A549 (cell line): ENCODE measurements at regions not wholly inside any gene's neighbourhood (a gene's known extent, or its start where the extent isn't known, plus 50 kb on each side); places are given as distances from the start of the nearest gene placed in this dataset.
A peak's percentile ranks its signal among the peaks of the same experiment; 100 is the strongest.

Source experiments
- ATAC-seq, 2 experiments: fragments of 200-7000 bp in 1 of 2; fragments of >200 bp in 1 of 2; cut with Nextera tagmentation in 1 of 2; cut with Tn5 transposase in 1 of 2; 3 replicates each; pipeline versions ENCODE4 v1.8.0 to v1.9.1; 2018 to 2020; ENCODE audit warnings: mild to moderate bottlenecking in 1 of 2, moderate library complexity in 1 of 2
- CTCF ChIA-PET: fragments of 300-600 bp; sonication (Branson Sonifier 250); formaldehyde crosslinking; extraction: SDS; loops from one replicate; lab custom pipeline; 2021; ENCODE audit warnings: antibody characterized with exemption, inconsistent platforms; lab: Yijun Ruan, JAX
- POLR2A ChIA-PET: fragments of 350-600 bp; formaldehyde crosslinking; extraction: SDS; loops from one replicate; lab custom pipeline; 2021; ENCODE audit warnings: antibody characterized with exemption, inconsistent platforms; lab: Yijun Ruan, JAX
- DNase-seq, 2 experiments: peaks; one replicate each; pipeline versions ENCODE4 v3.0.0 to v3.0.0-alpha.2; 2011 to 2016; ENCODE audit warnings: low read depth in 1 of 2, low spot score in 1 of 2
- FAIRE-seq: peaks from 2 replicates; lab custom pipeline; 2011; peaks lifted over from hg19 to GRCh38; lab: Jason Lieb, UNC
- H3K27ac ChIP-seq, 2 experiments: fragments of >200 bp; sonication (Bioruptor Twin); formaldehyde crosslinking; 3 replicates each; pipeline ENCODE4 v1.5.1; 2016 to 2017
- H3K4me1 ChIP-seq: fragments of >200 bp; sonication (Bioruptor Twin); formaldehyde crosslinking; 3 replicates; pipeline ENCODE4 v1.6.1; 2016
- H3K4me2 ChIP-seq: fragments of >200 bp; sonication (Bioruptor Twin); formaldehyde crosslinking; 3 replicates; pipeline ENCODE4 v1.6.1; 2016
- H3K4me3 ChIP-seq: fragments of >200 bp; sonication (Bioruptor Twin); formaldehyde crosslinking; 3 replicates; pipeline ENCODE4 v1.5.1; 2016
- H3K9me3 ChIP-seq: fragments of >200 bp; sonication (Bioruptor Twin); formaldehyde crosslinking; 3 replicates; pipeline ENCODE4 v1.6.1; 2016
- ATOH8 ChIP-seq: fragments of 250-450 bp; sonication (Bioruptor Pico); IDR thresholded peaks from 2 replicates; pipeline ENCODE4 v1.5.0; 2020; ENCODE audit warnings: low read depth, mild to moderate bottlenecking, moderate library complexity
- BHLHE40 ChIP-seq: IDR thresholded peaks from 2 replicates; pipeline ENCODE4 v1.6.1; 2012; ENCODE audit warnings: low read depth, low read length, inconsistent platforms
- CEBPB ChIP-seq, 2 experiments: fragments of >200 bp in 1 of 2; sonication (Bioruptor Twin) in 1 of 2; formaldehyde crosslinking in 1 of 2; IDR thresholded peaks; 2 replicates each; pipeline ENCODE4 v1.6.1; 2012 to 2016
- CHD2 ChIP-seq: fragments of 150-350 bp; IDR thresholded peaks from 2 replicates; pipeline ENCODE4 v1.6.1; 2014; ENCODE audit warnings: low read length; ENCODE audit not compliant: partially characterized antibody
- EHF ChIP-seq: fragments of 250-450 bp; sonication (Bioruptor Pico); IDR thresholded peaks from 2 replicates; pipeline ENCODE4 v1.5.0; 2020; ENCODE audit warnings: mild to moderate bottlenecking
- EHMT2 ChIP-seq: fragments of 200-600 bp; sonication (generic); IDR thresholded peaks from 2 replicates; pipeline ENCODE4 v1.6.1; 2016; ENCODE audit warnings: antibody characterized with exemption, low read depth, mild to moderate bottlenecking, moderate library complexity
- EP300 ChIP-seq, 2 experiments: fragments of >200 bp; sonication (Bioruptor Twin); formaldehyde crosslinking; IDR thresholded peaks; 2 replicates in 1 of 2; 3 replicates in 1 of 2; pipeline ENCODE4 v1.6.1; 2016 to 2017
- ESRRA ChIP-seq: fragments of 150-350 bp; IDR thresholded peaks from 2 replicates; pipeline ENCODE4 v1.6.1; 2014; ENCODE audit warnings: mild to moderate bottlenecking, low read length, borderline replicate concordance
- FOSB ChIP-seq: fragments of 250-450 bp; sonication (Bioruptor Pico); IDR thresholded peaks from 2 replicates; pipeline ENCODE4 v1.5.0; 2020; ENCODE audit warnings: mild to moderate bottlenecking, moderate library complexity
- GATA3 ChIP-seq: IDR thresholded peaks from 2 replicates; pipeline ENCODE4 v1.6.1; 2012; ENCODE audit warnings: borderline replicate concordance
- HDAC2 ChIP-seq: fragments of 200-600 bp; sonication (generic); IDR thresholded peaks from 2 replicates; pipeline ENCODE4 v1.6.1; 2016
- HES2 ChIP-seq: fragments of >200 bp; sonication (Bioruptor Twin); formaldehyde crosslinking; IDR thresholded peaks from 2 replicates; pipeline ENCODE4 v1.6.1; 2016
- HMGXB4 ChIP-seq: fragments of 250-450 bp; sonication (Bioruptor Pico); IDR thresholded peaks from 2 replicates; pipeline ENCODE4 v1.5.0; 2021; ENCODE audit warnings: mild to moderate bottlenecking, moderate library complexity, borderline replicate concordance
- HOXB5 ChIP-seq: fragments of 250-450 bp; sonication (Bioruptor Pico); IDR thresholded peaks from 2 replicates; pipeline ENCODE4 v1.5.0; 2020; ENCODE audit warnings: mild to moderate bottlenecking, moderate library complexity
- JUNB ChIP-seq: fragments of >200 bp; sonication (Bioruptor Twin); formaldehyde crosslinking; IDR thresholded peaks from 2 replicates; pipeline ENCODE4 v1.6.1; 2016
- KDM1A ChIP-seq: fragments of 200-600 bp; sonication (generic); IDR thresholded peaks from 2 replicates; pipeline ENCODE4 v1.6.1; 2016; ENCODE audit warnings: low read depth, mild to moderate bottlenecking
- MAFK ChIP-seq: fragments of 450-650 bp; IDR thresholded peaks from 2 replicates; pipeline ENCODE4 v1.6.1; 2014; ENCODE audit not compliant: partially characterized antibody
- NFE2L2 ChIP-seq: fragments of 150-350 bp; conservative IDR thresholded peaks from 2 replicates; pipeline ENCODE4 v1.6.1; 2014; ENCODE audit warnings: low read length
- PHF8 ChIP-seq: fragments of 200-600 bp; sonication (generic); IDR thresholded peaks from 2 replicates; pipeline ENCODE4 v1.6.1; 2016; ENCODE audit warnings: low read depth, mild to moderate bottlenecking, antibody characterized with exemption, moderate library complexity, borderline replicate concordance
- RAD21 ChIP-seq, 2 experiments: fragments of >200 bp in 1 of 2; sonication (Bioruptor Twin) in 1 of 2; formaldehyde crosslinking in 1 of 2; IDR thresholded peaks in 1 of 2; conservative IDR thresholded peaks in 1 of 2; 2 replicates in 1 of 2; 3 replicates in 1 of 2; pipeline ENCODE4 v1.6.1; 2012 to 2018; ENCODE audit warnings: inconsistent platforms in 1 of 2
- RARB ChIP-seq: fragments of 250-450 bp; sonication (Bioruptor Pico); IDR thresholded peaks from 2 replicates; pipeline ENCODE4 v1.8.0; 2021; ENCODE audit warnings: mild to moderate bottlenecking, moderate library complexity
- REST ChIP-seq: fragments of 200-600 bp; sonication (generic); IDR thresholded peaks from 2 replicates; pipeline ENCODE4 v1.6.1; 2016; ENCODE audit warnings: antibody characterized with exemption, mild to moderate bottlenecking, moderate library complexity
- SMC3 ChIP-seq: fragments of >200 bp; sonication (Bioruptor Twin); formaldehyde crosslinking; IDR thresholded peaks from 3 replicates; pipeline ENCODE4 v1.6.1; 2018; ENCODE audit warnings: inconsistent platforms
- SREBF2 ChIP-seq: fragments of 450-650 bp; IDR thresholded peaks from 2 replicates; pipeline ENCODE4 v1.6.1; 2014; ENCODE audit warnings: mild to moderate bottlenecking, moderate library complexity
- TP53 ChIP-seq: fragments of 250-450 bp; sonication (Bioruptor Pico); IDR thresholded peaks from 2 replicates; pipeline ENCODE4 v1.5.0; 2021; ENCODE audit warnings: mild to moderate bottlenecking, moderate library complexity
- USF2 ChIP-seq: fragments of 450-650 bp; IDR thresholded peaks from 2 replicates; pipeline ENCODE4 v1.6.1; 2014; ENCODE audit warnings: antibody characterized with exemption
- ZNF302 ChIP-seq: fragments of 250-450 bp; sonication (Bioruptor Pico); IDR thresholded peaks from 2 replicates; pipeline ENCODE4 v1.9.0; 2021; ENCODE audit warnings: inconsistent platforms, mild to moderate bottlenecking, moderate library complexity
- WGBS: methylation state at CpG from one replicate; pipeline ENCODE4 v1.1.6; 2017; ENCODE audit errors: missing lambda C conversion rate; 5-methylcytosine and 5-hydroxymethylcytosine counted together
- TF ChIP-seq, protein P1 (sequence below): fragments of >200 bp; sonication (Bioruptor Twin); formaldehyde crosslinking; IDR thresholded peaks from 3 replicates; pipeline ENCODE4 v1.6.1; 2016
- TF ChIP-seq, protein P2 (sequence below): IDR thresholded peaks from 2 replicates; pipeline ENCODE4 v1.6.1; 2012

DNA sequence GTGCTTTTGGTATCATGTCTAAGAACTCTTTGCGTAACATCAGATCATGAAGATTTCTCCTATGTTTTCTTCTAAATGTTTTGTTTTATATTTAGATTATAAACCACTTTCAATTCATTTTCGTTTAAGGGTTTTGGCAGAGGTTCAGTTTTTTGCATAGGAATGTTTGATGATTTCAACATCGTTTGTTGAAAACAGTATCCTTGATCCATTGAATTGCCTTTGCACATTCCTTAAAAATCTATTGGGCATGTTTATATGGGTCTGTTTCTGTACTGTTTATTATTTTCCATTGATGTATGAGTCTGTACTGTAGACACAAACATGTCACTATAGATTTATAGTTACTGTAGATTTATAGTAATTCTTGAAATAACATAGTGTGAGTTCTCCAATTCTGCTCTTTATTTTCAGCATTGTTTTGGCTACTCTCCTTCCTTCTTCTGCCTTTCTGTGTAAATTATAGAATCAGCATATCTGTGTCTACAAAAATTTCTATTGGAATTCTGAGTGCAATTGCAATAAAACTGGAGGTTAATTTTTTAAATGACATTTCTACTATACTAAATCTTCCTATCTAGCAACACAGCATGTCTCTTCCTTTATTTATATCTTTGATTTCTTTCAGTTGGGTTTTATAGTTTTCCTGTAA is 374.0 kb downstream of the SV2B start:
- 33% methylated on average over 3 of the region's 3 CpGs for WGBS
- POLR2A ChIA-PET, result no interaction called here
- no peak for ATAC-seq

GRCh38 chr15:91476861-91477260 is 376.6 kb upstream of the SLCO3A1 start:
- Histone ChIP-seq H3K9me3 (no peaks in the 10 kb centered on the region; the same call in 2 of the 3 replicates), H3K4me1 (no peaks in the 10 kb centered on the region), H3K4me3 (no peak overlapping the region), H3K4me2 (no peak overlapping the region), H3K27ac (no peak overlapping the region)
- 52% methylated on average over 5 of the region's 5 CpGs for WGBS
- no peak for ATAC-seq
- POLR2A ChIA-PET, result no interaction called here
- DNase-seq, result no peak
- CTCF ChIA-PET, result no interaction called here
- FAIRE-seq, result no peak
- TF ChIP-seq MAFK (no peak), EHF (CRISPR knock-in tag) (no peak), NFE2L2 (no peak), TP53 (CRISPR knock-in tag) (no peak), CEBPB (IDR thresholded peaks at IDR 0.05) (no peak), HMGXB4 (CRISPR knock-in tag) (no peak), CHD2 (no peak), USF2 (no peak), RAD21 (conservative IDR thresholded peaks at IDR 0.05 in 1 of 2, IDR thresholded peaks at IDR 0.05 in 1 of 2) (no peak), FOSB (CRISPR knock-in tag) (no peak), SMC3 (no peak), EHMT2 (no peak), BHLHE40 (no peak), HES2 (no peak), REST (no peak), ZNF302 (no peak), JUNB (no peak)
- TF ChIP-seq, protein P1, sequence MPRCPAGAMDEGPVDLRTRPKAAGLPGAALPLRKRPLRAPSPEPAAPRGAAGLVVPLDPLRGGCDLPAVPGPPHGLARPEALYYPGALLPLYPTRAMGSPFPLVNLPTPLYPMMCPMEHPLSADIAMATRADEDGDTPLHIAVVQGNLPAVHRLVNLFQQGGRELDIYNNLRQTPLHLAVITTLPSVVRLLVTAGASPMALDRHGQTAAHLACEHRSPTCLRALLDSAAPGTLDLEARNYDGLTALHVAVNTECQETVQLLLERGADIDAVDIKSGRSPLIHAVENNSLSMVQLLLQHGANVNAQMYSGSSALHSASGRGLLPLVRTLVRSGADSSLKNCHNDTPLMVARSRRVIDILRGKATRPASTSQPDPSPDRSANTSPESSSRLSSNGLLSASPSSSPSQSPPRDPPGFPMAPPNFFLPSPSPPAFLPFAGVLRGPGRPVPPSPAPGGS, result no peak

More for the DNA sequence above, 374.0 kb downstream of the SV2B start:
- Histone ChIP-seq H3K4me1 (no peaks in the 10 kb centered on the region), H3K9me3 (no peaks in the 10 kb centered on the region; the same call in 2 of the 3 replicates), H3K4me2 (no peak overlapping the region), H3K4me3 (no peak overlapping the region), H3K27ac (no peak overlapping the region)
- CTCF ChIA-PET, result no interaction called here
- TF ChIP-seq ATOH8 (CRISPR knock-in tag), result no peak
- TF ChIP-seq FOSB (CRISPR knock-in tag), result no peak
- TF ChIP-seq HDAC2, result no peak
- TF ChIP-seq, protein P2, sequence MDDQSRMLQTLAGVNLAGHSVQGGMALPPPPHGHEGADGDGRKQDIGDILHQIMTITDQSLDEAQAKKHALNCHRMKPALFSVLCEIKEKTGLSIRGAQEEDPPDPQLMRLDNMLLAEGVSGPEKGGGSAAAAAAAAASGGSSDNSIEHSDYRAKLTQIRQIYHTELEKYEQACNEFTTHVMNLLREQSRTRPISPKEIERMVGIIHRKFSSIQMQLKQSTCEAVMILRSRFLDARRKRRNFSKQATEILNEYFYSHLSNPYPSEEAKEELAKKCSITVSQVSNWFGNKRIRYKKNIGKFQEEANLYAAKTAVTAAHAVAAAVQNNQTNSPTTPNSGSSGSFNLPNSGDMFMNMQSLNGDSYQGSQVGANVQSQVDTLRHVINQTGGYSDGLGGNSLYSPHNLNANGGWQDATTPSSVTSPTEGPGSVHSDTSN, result no peak
- TF ChIP-seq SMC3, result no peak
- no peak for TF ChIP-seq GATA3
- no peak for TF ChIP-seq CHD2
- no peak for TF ChIP-seq RAD21 (conservative IDR thresholded peaks at IDR 0.05 in 1 of 2, IDR thresholded peaks at IDR 0.05 in 1 of 2)
- TF ChIP-seq PHF8, result no peak
- TF ChIP-seq SREBF2, result no peak
- no peak for TF ChIP-seq EP300 (IDR thresholded peaks at IDR 0.05)
- TF ChIP-seq ESRRA, result no peak
- no peak for TF ChIP-seq RARB (CRISPR knock-in tag)
- TF ChIP-seq HOXB5 (CRISPR knock-in tag), result no peak
- TF ChIP-seq KDM1A, result no peak
- DNase-seq (no peak), FAIRE-seq (peak; percentile 68)
